NB4 (cell line): ENCODE measurements at regions not wholly inside any gene's neighbourhood (a gene's known extent, or its start where the extent isn't known, plus 50 kb on each side); places are given as distances from the start of the nearest gene placed in this dataset.

Source experiments
- DNase-seq: peaks from one replicate; pipeline ENCODE4 v3.0.0; 2010; ENCODE audit warnings: low read depth
- H3K4me3 ChIP-seq: one replicate; pipeline ENCODE4 v1.5.1; 2011; ENCODE audit warnings: mild to moderate bottlenecking, low read depth, low read length, moderate library complexity
- MYC ChIP-seq: IDR thresholded peaks from 2 replicates; pipeline ENCODE4 v1.6.1; 2011; ENCODE audit warnings: low read depth, low read length
- POLR2A ChIP-seq: IDR thresholded peaks from 2 replicates; pipeline ENCODE4 v1.6.1; 2011; ENCODE audit warnings: mild to moderate bottlenecking; ENCODE audit not compliant: insufficient read length; ENCODE audit errors: extremely low read depth
- TF ChIP-seq, protein P1 (sequence below): IDR thresholded peaks from one replicate; pipeline ENCODE4 v1.5.1; 2012; ENCODE audit warnings: low read depth, low read length
- TF ChIP-seq, protein P2 (sequence below): IDR thresholded peaks from 2 replicates; pipeline ENCODE4 v1.6.1; 2011; ENCODE audit warnings: low read depth, low read length

GRCh38 chrX:39674490-39675161 lies 423.1 kb downstream of the BCOR start:
- TF ChIP-seq POLR2A (no peak), MYC (no peak)
- TF ChIP-seq, protein P1, sequence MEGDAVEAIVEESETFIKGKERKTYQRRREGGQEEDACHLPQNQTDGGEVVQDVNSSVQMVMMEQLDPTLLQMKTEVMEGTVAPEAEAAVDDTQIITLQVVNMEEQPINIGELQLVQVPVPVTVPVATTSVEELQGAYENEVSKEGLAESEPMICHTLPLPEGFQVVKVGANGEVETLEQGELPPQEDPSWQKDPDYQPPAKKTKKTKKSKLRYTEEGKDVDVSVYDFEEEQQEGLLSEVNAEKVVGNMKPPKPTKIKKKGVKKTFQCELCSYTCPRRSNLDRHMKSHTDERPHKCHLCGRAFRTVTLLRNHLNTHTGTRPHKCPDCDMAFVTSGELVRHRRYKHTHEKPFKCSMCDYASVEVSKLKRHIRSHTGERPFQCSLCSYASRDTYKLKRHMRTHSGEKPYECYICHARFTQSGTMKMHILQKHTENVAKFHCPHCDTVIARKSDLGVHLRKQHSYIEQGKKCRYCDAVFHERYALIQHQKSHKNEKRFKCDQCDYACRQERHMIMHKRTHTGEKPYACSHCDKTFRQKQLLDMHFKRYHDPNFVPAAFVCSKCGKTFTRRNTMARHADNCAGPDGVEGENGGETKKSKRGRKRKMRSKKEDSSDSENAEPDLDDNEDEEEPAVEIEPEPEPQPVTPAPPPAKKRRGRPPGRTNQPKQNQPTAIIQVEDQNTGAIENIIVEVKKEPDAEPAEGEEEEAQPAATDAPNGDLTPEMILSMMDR, result no peak
- TF ChIP-seq, protein P2, sequence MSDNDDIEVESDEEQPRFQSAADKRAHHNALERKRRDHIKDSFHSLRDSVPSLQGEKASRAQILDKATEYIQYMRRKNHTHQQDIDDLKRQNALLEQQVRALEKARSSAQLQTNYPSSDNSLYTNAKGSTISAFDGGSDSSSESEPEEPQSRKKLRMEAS, result no peak
- no peak for DNase-seq
- H3K4me3 ChIP-seq, result no peak overlapping the region

- no peak overlapping the region for H3K4me3 ChIP-seq
- no peak for DNase-seq
- TF ChIP-seq, protein P2, result no peak
- TF ChIP-seq, protein P1, result no peak
- TF ChIP-seq MYC (no peak), POLR2A (no peak)
Observed at GRCh38 chrX:39675162-39675553, 422.6 kb downstream of the BCOR start.

- H3K4me3 ChIP-seq, result no peak overlapping the region
- no peak for DNase-seq
- TF ChIP-seq MYC, result no peak
Observed at GRCh38 chrX:39675619-39676018, 422.1 kb downstream of the BCOR start.

DNA sequence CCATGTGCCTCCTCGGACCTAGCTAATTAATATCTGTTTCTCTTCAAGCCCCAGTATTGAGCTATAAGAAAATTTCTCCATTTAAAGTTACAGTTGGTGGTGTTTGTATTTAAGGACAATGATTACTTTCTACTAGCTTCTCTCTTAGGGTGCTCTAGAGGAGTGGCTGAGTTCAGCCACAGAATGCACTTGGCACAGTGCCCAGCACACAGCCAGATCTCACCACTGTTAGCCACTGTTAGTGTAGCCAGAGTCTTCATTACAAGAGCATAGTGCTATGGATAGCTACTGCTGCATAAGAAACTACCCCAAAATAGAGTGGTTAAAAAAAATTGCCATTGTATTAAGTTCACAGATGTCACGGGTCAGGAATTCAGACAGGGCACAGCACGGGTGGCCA lies 421.3 kb downstream of the BCOR start:
- TF ChIP-seq POLR2A, result no peak
- no peak for TF ChIP-seq MYC
- TF ChIP-seq, protein P2, result no peak
- TF ChIP-seq, protein P1, result no peak
- no peak for DNase-seq
- no peak overlapping the region for H3K4me3 ChIP-seq

DNA sequence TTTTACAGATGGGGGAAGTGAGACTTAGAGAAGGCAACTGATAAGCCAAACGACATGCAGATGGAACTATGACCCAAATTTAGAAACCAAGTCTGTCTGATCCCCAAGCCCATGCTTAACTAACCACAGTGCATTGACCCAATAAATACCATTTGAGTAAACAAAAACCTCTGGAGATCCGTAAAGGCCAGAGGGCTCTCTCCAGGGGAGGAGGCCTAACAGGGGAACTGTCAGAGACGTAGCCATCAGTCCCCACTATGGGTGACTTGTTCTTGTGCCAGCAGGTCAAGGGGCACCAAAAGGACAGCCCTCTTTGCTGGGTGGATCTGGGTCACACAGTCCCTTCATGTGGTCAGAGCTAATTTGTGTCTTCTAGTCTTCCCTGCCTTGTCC lies 420.2 kb downstream of the BCOR start:
- DNase-seq, result no peak
- no peak overlapping the region for H3K4me3 ChIP-seq
- TF ChIP-seq POLR2A (no peak), MYC (no peak)
- TF ChIP-seq, protein P1, result no peak
- TF ChIP-seq, protein P2, result no peak

GRCh38 chrX:39677978-39678791 lies 419.6 kb downstream of the BCOR start:
- no peak overlapping the region for H3K4me3 ChIP-seq
- no peak for DNase-seq

More at GRCh38 chrX:39677978-39678791, 419.6 kb downstream of the BCOR start:
- TF ChIP-seq, protein P1, result no peak
